SK-N-SH (cell line): ENCODE measurements at regions not wholly inside any gene's neighbourhood (a gene's known extent, or its start where the extent isn't known, plus 50 kb on each side); places are given as distances from the start of the nearest gene placed in this dataset.

Experiments
- CTCF ChIA-PET: fragments of 300-600, 350-600 bp; formaldehyde crosslinking; extraction: SDS; loops from one replicate; lab custom pipeline; 2021; lab: Yijun Ruan, JAX
- POLR2A ChIA-PET: fragments of 350-600 bp; sonication (Branson Sonifier 250); formaldehyde crosslinking; extraction: SDS; loops from one replicate; lab custom pipeline; 2020; ENCODE audit warnings: antibody characterized with exemption, inconsistent platforms; lab: Yijun Ruan, JAX
- DNase-seq: peaks from one replicate; pipeline ENCODE4 v3.0.0; 2012
- H2AFZ ChIP-seq: fragments of 200-600 bp; sonication (generic); 2 replicates; pipeline ENCODE4 v1.8.1; 2016; ENCODE audit warnings: antibody characterized with exemption, mild to moderate bottlenecking, low read depth
- H3F3A ChIP-seq: fragments of 200-600 bp; sonication (generic); replicated peaks from 2 replicates; pipeline ENCODE3; 2016; ENCODE audit warnings: antibody characterized with exemption, mild to moderate bottlenecking; ENCODE audit not compliant: insufficient read depth
- H3K27ac ChIP-seq, 2 experiments: fragments of 200-500 bp in 1 of 2; fragments of 200-600 bp in 1 of 2; sonication (Bioruptor generic) in 1 of 2; sonication (generic), shearing (Covaris generic) in 1 of 2; 2 replicates each; pipeline versions ENCODE4 v1.5.1 to v1.6.1; 2014 to 2016; ENCODE audit warnings: low read depth in 2 of 2, inconsistent platforms in 1 of 2, low read length in 1 of 2, mild to moderate bottlenecking in 1 of 2, mixed read lengths in 1 of 2
- H3K27me3 ChIP-seq: fragments of 200-600 bp; sonication (generic), shearing (Covaris generic); 2 replicates; pipeline ENCODE4 v1.6.1; 2016; ENCODE audit warnings: mixed run types; ENCODE audit not compliant: insufficient read depth
- H3K36me3 ChIP-seq, 2 experiments: fragments of 200-500 bp in 1 of 2; fragments of 200-600 bp in 1 of 2; sonication (Bioruptor generic) in 1 of 2; sonication (generic) in 1 of 2; replicated peaks in 1 of 2; 2 replicates each; pipeline versions ENCODE3 to v1.5.1; 2014 to 2016; ENCODE audit warnings: low read length in 1 of 2, mild to moderate bottlenecking in 1 of 2; ENCODE audit not compliant: insufficient read depth in 2 of 2, control insufficient read depth in 1 of 2
- H3K4me1 ChIP-seq, 2 experiments: fragments of 200-500 bp in 1 of 2; fragments of 200-600 bp in 1 of 2; sonication (Bioruptor generic) in 1 of 2; sonication (generic), shearing (Covaris generic) in 1 of 2; 2 replicates each; pipeline versions ENCODE4 v1.5.1 to v1.6.1; 2014 to 2016; ENCODE audit warnings: low read depth in 1 of 2, low read length in 1 of 2, mixed run types in 1 of 2; ENCODE audit not compliant: insufficient read depth in 2 of 2, control insufficient read depth in 1 of 2
- H3K4me2 ChIP-seq: fragments of 200-600 bp; sonication (generic), shearing (Covaris generic); 2 replicates; pipeline ENCODE4 v1.6.1; 2017; ENCODE audit warnings: mixed run types
- H3K4me3 ChIP-seq, 2 experiments: fragments of 200-500 bp in 1 of 2; fragments of 200-600 bp in 1 of 2; sonication (Bioruptor generic) in 1 of 2; sonication (generic), shearing (Covaris generic) in 1 of 2; 2 replicates each; pipeline versions ENCODE4 v1.5.1 to v1.8.1; 2014 to 2016; ENCODE audit warnings: low read depth in 2 of 2, inconsistent platforms in 1 of 2, low read length in 1 of 2, mild to moderate bottlenecking in 1 of 2, mixed read lengths in 1 of 2, moderate library complexity in 1 of 2
- H3K79me2 ChIP-seq: fragments of 200-600 bp; sonication (generic); 2 replicates; pipeline ENCODE4 v1.8.1; 2017; ENCODE audit warnings: mild to moderate bottlenecking; ENCODE audit not compliant: insufficient read depth
- H3K9ac ChIP-seq: fragments of 200-600 bp; sonication (generic); 2 replicates; pipeline ENCODE4 v1.6.1; 2017; ENCODE audit warnings: mixed run types
- H3K9me2 ChIP-seq: fragments of 200-600 bp; sonication (generic); 2 replicates; pipeline ENCODE4 v1.6.1; 2017; ENCODE audit warnings: mixed run types
- H3K9me3 ChIP-seq: fragments of 200-600 bp; sonication (generic); 2 replicates; pipeline ENCODE4 v1.6.1; 2017; ENCODE audit warnings: mixed run types, mild to moderate bottlenecking, moderate library complexity
- H4K20me1 ChIP-seq: fragments of 200-600 bp; sonication (generic); 2 replicates; pipeline ENCODE4 v1.6.1; 2017; ENCODE audit warnings: mild to moderate bottlenecking, mixed run types; ENCODE audit not compliant: insufficient read depth
- CHD2 ChIP-seq: fragments of 150-350 bp; IDR thresholded peaks from 2 replicates; pipeline ENCODE4 v1.6.1; 2018; ENCODE audit warnings: low read length; ENCODE audit not compliant: partially characterized antibody
- ELF1 ChIP-seq: IDR thresholded peaks from 2 replicates; pipeline ENCODE4 v1.4.0; 2012
- EZH2phosphoT487 ChIP-seq: fragments of 200-600 bp; sonication (generic); IDR thresholded peaks from 2 replicates; pipeline ENCODE4 v1.6.1; 2017; ENCODE audit warnings: low read depth, mixed run types, mild to moderate bottlenecking, antibody characterized with exemption, moderate library complexity, borderline replicate concordance
- FOSL2 ChIP-seq: IDR thresholded peaks from 2 replicates; pipeline ENCODE4 v1.4.0; 2012; ENCODE audit warnings: low read depth, mild to moderate bottlenecking, moderate library complexity, borderline replicate concordance
- MEF2A ChIP-seq: IDR thresholded peaks from 2 replicates; pipeline ENCODE4 v1.4.0; 2012; ENCODE audit warnings: low read depth, borderline replicate concordance
- MXI1 ChIP-seq: IDR thresholded peaks from 2 replicates; pipeline ENCODE4 v1.6.1; 2012; ENCODE audit warnings: mild to moderate bottlenecking, low read depth, low read length, improper control_type of control experiment
- NRF1 ChIP-seq: IDR thresholded peaks from 2 replicates; pipeline ENCODE4 v1.6.1; 2012; ENCODE audit warnings: low read depth, mild to moderate bottlenecking, low read length
- RCOR1 ChIP-seq: fragments of 150-350 bp; IDR thresholded peaks from 2 replicates; pipeline ENCODE4 v1.6.1; 2017; ENCODE audit warnings: antibody characterized with exemption, low read length
- SIN3A ChIP-seq: IDR thresholded peaks from 2 replicates; pipeline ENCODE4 v1.6.1; 2012; ENCODE audit warnings: low read depth, mild to moderate bottlenecking, low read length, moderate library complexity, borderline replicate concordance
- TCF12 ChIP-seq: IDR thresholded peaks from 2 replicates; pipeline ENCODE4 v1.4.0; 2012
- TEAD4 ChIP-seq: IDR thresholded peaks from 2 replicates; pipeline ENCODE4 v1.4.0; 2012; ENCODE audit warnings: mild to moderate bottlenecking, borderline replicate concordance; ENCODE audit not compliant: insufficient read depth
- WGBS: methylation state at CpG from one replicate; pipeline ENCODE4 v1.1.6; 2017; ENCODE audit warnings: low lambda C conversion rate; 5-methylcytosine and 5-hydroxymethylcytosine counted together
- TF ChIP-seq, protein P1 (sequence below): fragments of 150-350 bp; IDR thresholded peaks from 2 replicates; pipeline ENCODE4 v1.6.1; 2016; ENCODE audit warnings: mild to moderate bottlenecking, low read depth, low read length
- TF ChIP-seq, protein P2 (sequence below): IDR thresholded peaks from 2 replicates; pipeline ENCODE4; 2012
- TF ChIP-seq, protein P3 (sequence below): fragments of 200-600 bp; sonication (generic); IDR thresholded peaks from 2 replicates; pipeline ENCODE4 v1.6.1; 2017; ENCODE audit warnings: antibody characterized with exemption, mild to moderate bottlenecking, moderate library complexity
- TF ChIP-seq, protein P4 (sequence below): IDR thresholded peaks from 2 replicates; pipeline ENCODE4 v1.4.0; 2012; ENCODE audit warnings: low read depth
- TF ChIP-seq, protein P5 (sequence below): IDR thresholded peaks from 2 replicates; pipeline ENCODE4 v1.4.0; 2012; ENCODE audit warnings: low read depth, borderline replicate concordance

DNA sequence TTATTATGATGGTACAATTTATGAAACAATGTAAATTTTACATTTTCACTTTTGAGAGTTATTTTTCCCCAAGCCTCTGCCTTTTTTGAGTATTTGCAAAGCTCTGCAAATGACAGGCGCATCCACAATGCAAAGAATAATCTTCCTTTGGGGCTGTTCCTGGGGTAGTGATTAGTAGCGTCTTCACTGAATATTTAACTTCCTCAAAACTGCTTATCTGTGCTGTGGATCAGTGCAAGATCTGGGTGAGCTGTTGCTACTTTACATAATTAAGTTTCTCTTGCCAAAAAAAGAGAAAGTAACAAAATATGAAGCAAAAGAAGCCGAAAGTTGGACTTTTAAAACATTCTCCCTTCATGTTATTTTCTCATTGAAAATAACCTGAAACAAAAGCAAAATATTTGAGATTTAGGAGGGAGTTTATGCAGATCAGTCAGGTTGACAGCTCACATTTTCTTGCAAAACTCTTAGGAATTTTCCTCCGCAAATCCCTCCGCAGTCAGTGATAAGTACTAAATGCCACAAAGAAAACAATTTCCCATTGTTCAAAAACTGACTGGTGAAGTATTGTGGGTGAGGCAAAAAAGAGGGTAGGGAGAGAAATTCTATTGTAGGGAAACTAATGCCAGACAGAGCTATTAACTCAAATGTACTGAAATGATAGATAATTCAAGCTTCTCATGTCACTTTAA lies 276.4 kb upstream of the B3GALT2 start:
- H4K20me1 ChIP-seq = no peaks in the 10 kb centered on the region
- POLR2A ChIA-PET = no interaction called here
- H3K4me2 ChIP-seq = peak overlapping the region; percentile 32; the same call in 1 of the 2 replicates
- peak overlapping the region; percentile 3 to 18; a peak in 2 of 4 replicates for H3K4me3 ChIP-seq
- H3K9me3 ChIP-seq = no peaks in the 10 kb centered on the region
- H2AFZ ChIP-seq = peak overlapping the region; percentile 45; the same call in 1 of the 2 replicates
- CTCF ChIA-PET = no interaction called here
- H3K9ac ChIP-seq = no peak overlapping the region
- H3F3A ChIP-seq = no peaks in the 10 kb centered on the region
- H3K36me3 ChIP-seq = no peaks in the 10 kb centered on the region
- no peaks in the 10 kb centered on the region for H3K79me2 ChIP-seq
- no peaks in the 10 kb centered on the region for H3K9me2 ChIP-seq
- no peak for DNase-seq
- H3K4me1 ChIP-seq = peaks cover 0 to 5% of the 10 kb centered on the region in 2 experiments; a peak in 1 of 4 replicates
- H3K27me3 ChIP-seq = no peaks in the 10 kb centered on the region
- peak overlapping the region in 1 of 2 experiments; percentile 19; a peak in 1 of 4 replicates for H3K27ac ChIP-seq
- WGBS = 53% methylated on average over 5 of the region's 5 CpGs
- TF ChIP-seq RCOR1 (no peak), TEAD4 (no peak), CHD2 (no peak), MXI1 (no peak), MEF2A (no peak), FOSL2 (no peak), ELF1 (no peak), NRF1 (no peak), SIN3A (no peak), TCF12 (0 out of 2 replicates have a peak, but pooled peaks have one; percentile 3)
- TF ChIP-seq, protein P1, sequence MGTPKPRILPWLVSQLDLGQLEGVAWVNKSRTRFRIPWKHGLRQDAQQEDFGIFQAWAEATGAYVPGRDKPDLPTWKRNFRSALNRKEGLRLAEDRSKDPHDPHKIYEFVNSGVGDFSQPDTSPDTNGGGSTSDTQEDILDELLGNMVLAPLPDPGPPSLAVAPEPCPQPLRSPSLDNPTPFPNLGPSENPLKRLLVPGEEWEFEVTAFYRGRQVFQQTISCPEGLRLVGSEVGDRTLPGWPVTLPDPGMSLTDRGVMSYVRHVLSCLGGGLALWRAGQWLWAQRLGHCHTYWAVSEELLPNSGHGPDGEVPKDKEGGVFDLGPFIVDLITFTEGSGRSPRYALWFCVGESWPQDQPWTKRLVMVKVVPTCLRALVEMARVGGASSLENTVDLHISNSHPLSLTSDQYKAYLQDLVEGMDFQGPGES = no peak
- TF ChIP-seq, protein P2, sequence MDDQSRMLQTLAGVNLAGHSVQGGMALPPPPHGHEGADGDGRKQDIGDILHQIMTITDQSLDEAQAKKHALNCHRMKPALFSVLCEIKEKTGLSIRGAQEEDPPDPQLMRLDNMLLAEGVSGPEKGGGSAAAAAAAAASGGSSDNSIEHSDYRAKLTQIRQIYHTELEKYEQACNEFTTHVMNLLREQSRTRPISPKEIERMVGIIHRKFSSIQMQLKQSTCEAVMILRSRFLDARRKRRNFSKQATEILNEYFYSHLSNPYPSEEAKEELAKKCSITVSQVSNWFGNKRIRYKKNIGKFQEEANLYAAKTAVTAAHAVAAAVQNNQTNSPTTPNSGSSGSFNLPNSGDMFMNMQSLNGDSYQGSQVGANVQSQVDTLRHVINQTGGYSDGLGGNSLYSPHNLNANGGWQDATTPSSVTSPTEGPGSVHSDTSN = peak; percentile 44
- TF ChIP-seq, protein P3, sequence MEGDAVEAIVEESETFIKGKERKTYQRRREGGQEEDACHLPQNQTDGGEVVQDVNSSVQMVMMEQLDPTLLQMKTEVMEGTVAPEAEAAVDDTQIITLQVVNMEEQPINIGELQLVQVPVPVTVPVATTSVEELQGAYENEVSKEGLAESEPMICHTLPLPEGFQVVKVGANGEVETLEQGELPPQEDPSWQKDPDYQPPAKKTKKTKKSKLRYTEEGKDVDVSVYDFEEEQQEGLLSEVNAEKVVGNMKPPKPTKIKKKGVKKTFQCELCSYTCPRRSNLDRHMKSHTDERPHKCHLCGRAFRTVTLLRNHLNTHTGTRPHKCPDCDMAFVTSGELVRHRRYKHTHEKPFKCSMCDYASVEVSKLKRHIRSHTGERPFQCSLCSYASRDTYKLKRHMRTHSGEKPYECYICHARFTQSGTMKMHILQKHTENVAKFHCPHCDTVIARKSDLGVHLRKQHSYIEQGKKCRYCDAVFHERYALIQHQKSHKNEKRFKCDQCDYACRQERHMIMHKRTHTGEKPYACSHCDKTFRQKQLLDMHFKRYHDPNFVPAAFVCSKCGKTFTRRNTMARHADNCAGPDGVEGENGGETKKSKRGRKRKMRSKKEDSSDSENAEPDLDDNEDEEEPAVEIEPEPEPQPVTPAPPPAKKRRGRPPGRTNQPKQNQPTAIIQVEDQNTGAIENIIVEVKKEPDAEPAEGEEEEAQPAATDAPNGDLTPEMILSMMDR = no peak

DNA sequence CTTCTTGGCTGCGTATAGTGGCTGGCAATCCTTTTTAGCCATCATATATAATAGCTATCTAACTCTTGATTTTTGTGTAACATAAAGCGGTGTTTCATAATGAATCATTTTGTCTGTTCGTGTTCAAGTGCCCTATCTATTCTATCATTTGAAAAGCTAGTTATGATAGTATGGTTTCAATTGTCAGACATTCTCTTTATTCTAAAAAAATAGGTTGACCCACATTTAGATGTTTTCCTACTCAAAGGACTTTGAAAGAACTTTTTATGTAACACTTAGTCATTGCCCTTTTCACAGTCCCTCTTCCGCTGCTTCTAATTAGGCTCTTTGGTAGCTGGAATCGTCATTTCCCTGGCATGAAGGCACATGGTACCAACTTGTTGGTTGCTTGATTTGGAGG lies 272.2 kb upstream of the B3GALT2 start:
- POLR2A ChIA-PET = no interaction called here
- no peak overlapping the region for H3K4me3 ChIP-seq
- no peak overlapping the region; a peak in 1 of 4 replicates for H3K27ac ChIP-seq
- no peaks in the 10 kb centered on the region for H3K9me2 ChIP-seq
- no peaks in the 10 kb centered on the region for H4K20me1 ChIP-seq
- TF ChIP-seq, protein P4, sequence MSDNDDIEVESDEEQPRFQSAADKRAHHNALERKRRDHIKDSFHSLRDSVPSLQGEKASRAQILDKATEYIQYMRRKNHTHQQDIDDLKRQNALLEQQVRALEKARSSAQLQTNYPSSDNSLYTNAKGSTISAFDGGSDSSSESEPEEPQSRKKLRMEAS = no peak
- TF ChIP-seq EZH2phosphoT487 (no peak), TCF12 (peak; percentile 16; the same call in 1 of the 2 replicates)
- TF ChIP-seq, protein P5, sequence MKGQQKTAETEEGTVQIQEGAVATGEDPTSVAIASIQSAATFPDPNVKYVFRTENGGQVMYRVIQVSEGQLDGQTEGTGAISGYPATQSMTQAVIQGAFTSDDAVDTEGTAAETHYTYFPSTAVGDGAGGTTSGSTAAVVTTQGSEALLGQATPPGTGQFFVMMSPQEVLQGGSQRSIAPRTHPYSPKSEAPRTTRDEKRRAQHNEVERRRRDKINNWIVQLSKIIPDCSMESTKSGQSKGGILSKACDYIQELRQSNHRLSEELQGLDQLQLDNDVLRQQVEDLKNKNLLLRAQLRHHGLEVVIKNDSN = no peak
- 47% methylated on average over 5 of the region's 5 CpGs for WGBS
- CTCF ChIA-PET = no interaction called here
- H3K36me3 ChIP-seq = no peaks in the 10 kb centered on the region
- no peaks in the 10 kb centered on the region for H3K79me2 ChIP-seq
- H3K4me2 ChIP-seq = no peak overlapping the region
- no peaks in the 10 kb centered on the region for H3K9me3 ChIP-seq
- no peak overlapping the region; the same call in 1 of the 2 replicates for H2AFZ ChIP-seq
- no peaks in the 10 kb centered on the region for H3F3A ChIP-seq
- no peaks in the 10 kb centered on the region for H3K27me3 ChIP-seq
- H3K4me1 ChIP-seq = peaks cover 0 to 5% of the 10 kb centered on the region in 2 experiments; a peak in 1 of 4 replicates
- no peak for DNase-seq
- no peak overlapping the region for H3K9ac ChIP-seq
